ENCODE measurements at regions not wholly inside any gene's neighbourhood (a gene's known extent, or its start where the extent isn't known, plus 50 kb on each side); places are given as distances from the start of the nearest gene placed in this dataset.
"Not testable (repeated sequence)": the region's sequence is repeated elsewhere in the genome, so short reads cannot be mapped to it uniquely, and the experiment has no call there.

- no peak for DNase-seq (ENCODE audit: extremely low read depth in 1 of 2, low read depth in 1 of 2)
Observed at GRCh38 chr13:59367467-59367866, 796.3 kb downstream of the DIAPH3 start.

- DNase-seq (ENCODE audit: extremely low read depth in 1 of 2, low read depth in 1 of 2) = no peak
Observed at GRCh38 chr13:59367904-59368303, 795.8 kb downstream of the DIAPH3 start.

- no peak for DNase-seq (ENCODE audit: extremely low read depth in 1 of 2, low read depth in 1 of 2)
Observed at GRCh38 chr13:59368693-59369092, 795.0 kb downstream of the DIAPH3 start.

GRCh38 chr13:59371229-59371628 lies 792.5 kb downstream of the DIAPH3 start:
- DNase-seq (ENCODE audit: extremely low read depth in 1 of 2, low read depth in 1 of 2) = no peak

GRCh38 chr13:59373341-59373740 lies 790.4 kb downstream of the DIAPH3 start:
- no peak for DNase-seq (ENCODE audit: extremely low read depth in 1 of 2, low read depth in 1 of 2)

- no peak for DNase-seq (ENCODE audit: extremely low read depth in 1 of 2, low read depth in 1 of 2)
Observed at GRCh38 chr13:59374691-59375090, 789.0 kb downstream of the DIAPH3 start.

- no peak for DNase-seq (ENCODE audit: extremely low read depth in 1 of 2, low read depth in 1 of 2)
Observed at GRCh38 chr13:59384154-59384553, 779.6 kb downstream of the DIAPH3 start.

GRCh38 chr13:59391696-59392095 lies 772.0 kb downstream of the DIAPH3 start:
- peak; percentile 15 to 17 for DNase-seq (ENCODE audit: extremely low read depth in 1 of 2, low read depth in 1 of 2)

- no peak for DNase-seq (ENCODE audit: extremely low read depth in 1 of 2, low read depth in 1 of 2)
Observed at GRCh38 chr13:59392328-59392727, 771.4 kb downstream of the DIAPH3 start.

- DNase-seq (ENCODE audit: extremely low read depth in 1 of 2, low read depth in 1 of 2) = no peak
Observed at GRCh38 chr13:59394496-59394895, 769.2 kb downstream of the DIAPH3 start.

- no peak for DNase-seq (ENCODE audit: extremely low read depth in 1 of 2, low read depth in 1 of 2)
Observed at GRCh38 chr13:59398127-59398526, 765.6 kb downstream of the DIAPH3 start.

- no peak for DNase-seq (ENCODE audit: extremely low read depth in 1 of 2, low read depth in 1 of 2)
Observed at GRCh38 chr13:59398661-59399060, 765.1 kb downstream of the DIAPH3 start.

- no peak for DNase-seq (ENCODE audit: extremely low read depth in 1 of 2, low read depth in 1 of 2)
Observed at GRCh38 chr13:59399513-59399912, 764.2 kb downstream of the DIAPH3 start.

GRCh38 chr13:59404331-59404730 lies 759.4 kb downstream of the DIAPH3 start:
- DNase-seq (ENCODE audit: extremely low read depth in 1 of 2, low read depth in 1 of 2) = no peak

GRCh38 chr13:59407251-59407650 lies 756.5 kb downstream of the DIAPH3 start:
- not testable (repeated sequence) for DNase-seq (ENCODE audit: extremely low read depth in 1 of 2, low read depth in 1 of 2)

- DNase-seq (ENCODE audit: extremely low read depth in 1 of 2, low read depth in 1 of 2) = no peak
Observed at GRCh38 chr13:59408738-59409137, 755.0 kb downstream of the DIAPH3 start.

- no peak for DNase-seq (ENCODE audit: extremely low read depth in 1 of 2, low read depth in 1 of 2)
Observed at GRCh38 chr13:59409211-59409610, 754.5 kb downstream of the DIAPH3 start.

- no peak for DNase-seq (ENCODE audit: extremely low read depth in 1 of 2, low read depth in 1 of 2)
Observed at GRCh38 chr13:59409634-59410200, 754.0 kb downstream of the DIAPH3 start.

- no peak for DNase-seq (ENCODE audit: extremely low read depth in 1 of 2, low read depth in 1 of 2)
Observed at GRCh38 chr13:59413126-59413525, 750.6 kb downstream of the DIAPH3 start.

- no peak for DNase-seq (ENCODE audit: extremely low read depth in 1 of 2, low read depth in 1 of 2)
Observed at GRCh38 chr13:59414006-59414405, 749.7 kb downstream of the DIAPH3 start.

- no peak for DNase-seq (ENCODE audit: extremely low read depth in 1 of 2, low read depth in 1 of 2)
Observed at GRCh38 chr13:59415498-59415897, 748.2 kb downstream of the DIAPH3 start.

- DNase-seq (ENCODE audit: extremely low read depth in 1 of 2, low read depth in 1 of 2) = no peak
Observed at GRCh38 chr13:59416561-59416960, 747.2 kb downstream of the DIAPH3 start.

GRCh38 chr13:59422646-59423045 lies 741.1 kb downstream of the DIAPH3 start:
- no peak for DNase-seq (ENCODE audit: extremely low read depth in 1 of 2, low read depth in 1 of 2)
